BE2C (cell line): ENCODE measurements at regions not wholly inside any gene's neighbourhood (a gene's known extent, or its start where the extent isn't known, plus 50 kb on each side); places are given as distances from the start of the nearest gene placed in this dataset.
A peak's percentile ranks its signal among the peaks of the same experiment; 100 is the strongest.

Experiments used
- DNase-seq: peaks from one replicate; pipeline ENCODE4 v3.0.0-alpha.2; 2020
- H3K27me3 ChIP-seq: fragments of 250-450 bp; sonication (Bioruptor Pico); 2 replicates; pipeline ENCODE4 v1.5.1; 2020; ENCODE audit warnings: mild to moderate bottlenecking
- H3K36me3 ChIP-seq: fragments of 250-450 bp; sonication (Bioruptor Pico); 2 replicates; pipeline ENCODE4 v1.5.1; 2020; ENCODE audit warnings: mild to moderate bottlenecking
- H3K4me1 ChIP-seq: fragments of 250-450 bp; sonication (Bioruptor Pico); 2 replicates; pipeline ENCODE4 v1.5.1; 2020
- H3K4me3 ChIP-seq: 2 replicates; pipeline ENCODE4 v1.5.1; 2011; ENCODE audit warnings: low read depth, low read length
- H3K9me3 ChIP-seq: fragments of 250-450 bp; sonication (Bioruptor Pico); 2 replicates; pipeline ENCODE4 v1.5.1; 2020
- CTCF ChIP-seq: IDR thresholded peaks from 2 replicates; pipeline ENCODE4 v1.5.1; 2012; ENCODE audit warnings: mild to moderate bottlenecking, low read depth, low read length

- Histone ChIP-seq H3K4me1 (no peaks in the 10 kb centered on the region; the same call in 1 of the 2 replicates), H3K9me3 (no peaks in the 10 kb centered on the region), H3K4me3 (no peak overlapping the region), H3K27me3 (no peaks in the 10 kb centered on the region), H3K36me3 (no peaks in the 10 kb centered on the region)
- 0 out of 2 replicates have a peak, but pooled peaks have one; percentile 17 for TF ChIP-seq CTCF
- no peak for DNase-seq
Observed at GRCh38 chr11:116357784-116358544, 414.8 kb downstream of the BUD13 start.

DNA sequence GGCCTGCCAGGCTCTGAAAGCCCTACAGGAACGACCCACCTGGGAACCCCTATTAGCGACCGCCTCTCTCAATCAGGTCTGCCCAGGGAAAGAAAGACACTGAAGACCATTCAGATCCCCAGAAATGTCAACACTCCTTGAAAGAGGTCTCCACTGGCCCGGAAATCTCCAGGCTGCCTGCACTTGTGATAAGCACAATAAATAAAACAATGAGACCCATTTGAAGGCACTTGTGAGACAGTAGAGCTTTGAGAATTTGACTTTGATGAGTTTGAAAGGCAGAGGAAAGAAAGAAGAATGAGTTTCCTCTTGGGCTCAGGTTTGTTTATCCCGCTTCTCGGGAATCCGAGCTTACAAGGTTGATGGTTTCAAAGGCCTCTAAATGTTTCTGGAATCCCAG lies 416.3 kb downstream of the BUD13 start:
- no peaks in the 10 kb centered on the region for H3K27me3 ChIP-seq
- H3K36me3 ChIP-seq: no peaks in the 10 kb centered on the region
- no peak for DNase-seq
- H3K4me1 ChIP-seq: no peaks in the 10 kb centered on the region; the same call in 1 of the 2 replicates
- no peak for TF ChIP-seq CTCF
- H3K9me3 ChIP-seq: no peaks in the 10 kb centered on the region
- H3K4me3 ChIP-seq: no peak overlapping the region

DNA sequence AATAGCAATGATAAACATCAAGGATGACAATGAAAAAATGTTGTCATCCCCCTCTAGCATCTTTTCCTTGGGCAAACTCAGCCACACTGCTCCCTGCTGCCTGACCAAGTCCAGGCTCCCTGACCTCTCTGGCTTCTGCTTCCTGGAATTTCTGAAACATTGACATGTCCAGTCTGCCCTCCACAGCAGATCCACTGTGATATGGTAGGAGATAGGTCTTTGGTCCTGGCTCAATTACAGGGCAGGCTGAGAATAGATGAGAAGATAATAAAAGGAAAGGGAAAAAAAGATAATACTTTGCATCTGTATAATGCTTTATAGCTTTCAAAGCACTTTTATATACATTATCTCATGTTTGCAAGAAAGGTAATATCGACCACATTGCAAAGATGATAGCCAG lies 417.7 kb downstream of the BUD13 start:
- DNase-seq: no peak
- H3K9me3 ChIP-seq: no peaks in the 10 kb centered on the region
- no peaks in the 10 kb centered on the region; the same call in 1 of the 2 replicates for H3K4me1 ChIP-seq
- H3K4me3 ChIP-seq: no peak overlapping the region
- no peaks in the 10 kb centered on the region for H3K27me3 ChIP-seq
- no peak for TF ChIP-seq CTCF
- H3K36me3 ChIP-seq: no peaks in the 10 kb centered on the region

DNA sequence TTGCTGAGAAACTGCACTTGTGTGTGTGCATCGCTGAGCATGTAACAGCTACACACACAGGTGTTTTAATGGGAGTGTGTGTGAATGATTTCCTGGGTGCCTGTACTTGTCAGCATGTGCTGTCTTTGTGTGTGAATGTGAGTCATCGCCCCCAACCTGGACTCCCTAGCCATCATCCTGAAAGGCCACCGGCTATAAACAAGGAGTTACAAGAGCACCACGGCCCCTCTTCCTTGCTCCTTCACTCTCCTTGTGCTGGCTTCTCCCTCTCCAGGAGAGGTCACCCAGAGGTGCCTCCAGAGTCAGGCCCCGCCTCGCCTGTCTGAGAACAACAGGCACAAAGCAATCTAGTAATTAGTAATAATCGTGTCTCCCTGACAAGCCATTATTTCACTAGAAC lies 419.2 kb downstream of the BUD13 start:
- Histone ChIP-seq H3K9me3 (no peaks in the 10 kb centered on the region), H3K4me1 (no peaks in the 10 kb centered on the region; the same call in 1 of the 2 replicates)
- DNase-seq: no peak

DNA sequence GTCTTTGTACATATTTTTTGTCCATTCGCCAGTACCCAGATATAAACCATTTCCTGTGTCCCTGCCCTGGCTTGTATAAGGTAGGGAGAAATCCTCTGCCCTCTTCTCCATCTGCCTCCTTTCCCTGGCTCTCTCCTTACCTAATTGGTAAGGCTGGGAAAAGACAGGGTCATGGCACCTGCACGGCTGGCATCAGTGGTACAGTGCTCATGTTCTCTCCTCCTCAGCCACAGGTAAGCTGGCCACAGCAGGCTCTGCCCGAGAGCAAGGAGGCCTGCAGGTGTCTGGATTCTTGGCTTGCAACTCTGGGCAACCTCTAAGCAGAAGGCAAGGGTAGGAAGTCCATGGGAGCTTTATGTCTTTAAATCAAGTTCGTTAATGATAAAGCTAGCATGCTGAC lies 419.9 kb downstream of the BUD13 start:
- Histone ChIP-seq H3K36me3 (no peaks in the 10 kb centered on the region), H3K27me3 (no peaks in the 10 kb centered on the region), H3K4me1 (no peaks in the 10 kb centered on the region; the same call in 1 of the 2 replicates), H3K9me3 (no peaks in the 10 kb centered on the region), H3K4me3 (no peak overlapping the region)
- no peak for TF ChIP-seq CTCF
- no peak for DNase-seq

More for the DNA sequence above, 419.2 kb downstream of the BUD13 start:
- H3K4me3 ChIP-seq: no peak overlapping the region
- no peaks in the 10 kb centered on the region for H3K27me3 ChIP-seq
- no peaks in the 10 kb centered on the region for H3K36me3 ChIP-seq
- no peak for TF ChIP-seq CTCF

GRCh38 chr11:116348226-116348625 lies 424.6 kb downstream of the BUD13 start:
- Histone ChIP-seq H3K36me3 (no peaks in the 10 kb centered on the region), H3K9me3 (no peaks in the 10 kb centered on the region), H3K27me3 (no peaks in the 10 kb centered on the region), H3K4me1 (no peaks in the 10 kb centered on the region), H3K4me3 (no peak overlapping the region)
- no peak for DNase-seq
- no peak for TF ChIP-seq CTCF
